SKM-1 (cell line): ENCODE measurements at regions not wholly inside any gene's neighbourhood (a gene's known extent, or its start where the extent isn't known, plus 50 kb on each side); places are given as distances from the start of the nearest gene placed in this dataset.

Experiments
- DNase-seq: peaks from one replicate; lab custom pipeline; 2025; ENCODE audit not compliant: unreplicated experiment; lab: John Stamatoyannopoulos, UW

GRCh38 chr19:30672926-30673325, 300.7 kb downstream of the ZNF536 start:
- DNase-seq = no peak

DNA sequence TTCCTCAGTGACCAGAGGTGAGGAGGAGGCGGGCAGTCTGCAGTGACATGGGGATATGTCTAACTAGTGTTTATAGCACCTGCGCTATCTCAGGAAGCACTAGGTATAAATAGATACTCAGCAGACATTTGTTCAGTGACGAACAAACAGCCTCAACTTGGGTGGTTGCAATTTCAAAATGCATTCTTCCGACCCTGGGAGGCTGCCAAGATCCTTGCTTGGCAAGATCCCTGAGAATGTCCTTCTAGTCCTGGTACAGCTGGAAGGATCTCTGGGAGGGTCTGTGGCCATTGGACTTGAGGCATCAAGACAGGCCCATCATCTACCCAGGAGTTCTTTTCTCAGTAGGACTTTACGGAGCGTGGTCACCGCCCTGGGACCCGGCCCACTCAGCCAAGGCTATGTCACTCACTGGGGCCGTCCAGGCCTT, 299.5 kb downstream of the ZNF536 start:
- no peak for DNase-seq

GRCh38 chr19:30671367-30671619, 299.1 kb downstream of the ZNF536 start:
- no peak for DNase-seq

DNA sequence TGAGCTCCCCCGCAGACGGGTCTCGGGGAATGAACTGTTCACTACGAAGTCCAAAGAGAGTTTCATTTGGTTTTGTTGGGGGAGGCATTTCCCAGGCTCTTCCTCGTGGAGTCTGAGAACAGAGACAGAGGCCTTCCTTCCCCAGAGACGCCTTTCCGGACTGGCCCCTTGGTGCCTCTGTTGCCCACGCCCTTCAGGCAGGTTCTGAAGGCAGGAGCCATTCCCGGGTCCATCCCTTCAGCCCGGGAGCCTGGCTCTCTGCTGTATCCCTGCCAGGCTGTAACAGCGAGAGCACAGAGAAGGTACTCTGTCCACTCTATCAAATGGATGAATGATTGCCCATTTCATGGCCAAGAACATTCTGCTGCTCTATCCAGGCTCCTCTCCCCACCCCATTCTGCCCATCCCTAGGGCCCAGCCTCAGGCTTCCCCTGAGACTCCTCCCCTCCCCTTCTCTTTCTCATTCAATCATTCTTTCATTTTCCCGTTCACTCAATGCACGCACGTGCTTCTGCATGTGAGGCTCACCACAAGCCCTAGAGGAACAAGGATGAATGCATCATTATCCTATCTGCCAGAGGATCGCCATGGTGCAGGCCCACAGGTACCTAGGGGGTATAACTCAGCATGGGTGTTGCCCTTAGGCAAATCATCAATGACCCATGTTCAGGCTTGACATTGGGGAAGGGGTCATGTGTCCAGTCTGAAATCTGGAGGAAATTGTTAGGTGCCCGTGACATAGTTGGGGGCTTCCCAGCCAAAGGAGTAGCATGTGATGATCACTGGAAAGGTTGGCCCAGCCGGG, 298.6 kb downstream of the ZNF536 start:
- no peak for DNase-seq

DNA sequence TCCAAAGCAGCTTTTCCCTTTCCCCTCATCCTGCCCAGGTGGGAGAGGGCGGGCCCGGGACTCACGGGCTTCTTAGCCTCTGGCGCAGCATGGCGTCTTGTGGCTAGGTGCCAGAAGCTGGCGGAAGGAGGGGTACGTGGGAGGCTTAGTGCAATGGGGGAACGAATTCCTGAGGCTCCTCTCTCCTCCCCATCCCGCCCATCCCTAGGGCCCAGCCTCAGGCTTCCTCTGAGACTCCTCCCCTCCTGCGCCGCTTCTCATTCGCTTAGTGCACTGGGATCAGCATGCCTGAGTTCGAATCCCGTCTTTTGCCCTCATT, 297.8 kb downstream of the ZNF536 start:
- DNase-seq = no peak

- DNase-seq = no peak
Measured at GRCh38 chr19:30669329-30670010, 297.3 kb downstream of the ZNF536 start.

DNA sequence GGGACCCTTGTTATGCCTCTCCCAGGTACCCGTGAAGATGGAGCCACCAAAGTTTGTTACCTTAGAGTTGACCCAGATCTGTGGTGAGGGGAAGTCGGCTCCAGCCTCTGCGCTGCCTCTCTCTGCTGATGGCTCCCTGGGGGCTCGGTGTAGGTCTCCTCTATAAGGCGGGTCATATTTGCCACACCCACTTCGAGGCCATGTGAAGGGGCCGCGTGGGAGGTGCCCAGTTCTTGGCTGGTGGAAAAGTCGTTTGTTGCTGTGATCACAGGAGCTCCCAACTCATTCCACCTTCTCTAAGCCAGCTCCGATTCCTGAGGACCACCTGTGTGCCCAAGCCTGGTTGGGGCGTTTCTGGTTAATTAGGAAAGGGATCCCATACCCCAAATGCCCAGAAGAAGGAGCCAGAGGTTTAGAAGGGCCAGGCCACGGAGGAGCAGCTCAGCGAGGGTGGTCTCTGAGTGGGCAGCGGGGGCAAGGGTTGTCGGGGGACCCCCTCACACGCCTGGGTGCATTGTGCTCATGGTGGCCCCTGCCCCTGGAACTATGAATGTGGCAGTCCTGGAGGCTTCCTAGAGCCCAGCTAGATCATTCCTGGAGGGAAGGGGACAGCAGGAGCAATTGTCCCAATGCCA, 296.5 kb downstream of the ZNF536 start:
- no peak for DNase-seq

GRCh38 chr19:30667746-30668145, 295.6 kb downstream of the ZNF536 start:
- no peak for DNase-seq

- no peak for DNase-seq
Measured at GRCh38 chr19:30667227-30667626, 295.0 kb downstream of the ZNF536 start.

- no peak for DNase-seq
Measured at GRCh38 chr19:30666301-30666803, 294.2 kb downstream of the ZNF536 start.

GRCh38 chr19:30665449-30665848, 293.3 kb downstream of the ZNF536 start:
- DNase-seq = no peak

- no peak for DNase-seq
Measured at GRCh38 chr19:30663611-30664174, 291.5 kb downstream of the ZNF536 start.

DNA sequence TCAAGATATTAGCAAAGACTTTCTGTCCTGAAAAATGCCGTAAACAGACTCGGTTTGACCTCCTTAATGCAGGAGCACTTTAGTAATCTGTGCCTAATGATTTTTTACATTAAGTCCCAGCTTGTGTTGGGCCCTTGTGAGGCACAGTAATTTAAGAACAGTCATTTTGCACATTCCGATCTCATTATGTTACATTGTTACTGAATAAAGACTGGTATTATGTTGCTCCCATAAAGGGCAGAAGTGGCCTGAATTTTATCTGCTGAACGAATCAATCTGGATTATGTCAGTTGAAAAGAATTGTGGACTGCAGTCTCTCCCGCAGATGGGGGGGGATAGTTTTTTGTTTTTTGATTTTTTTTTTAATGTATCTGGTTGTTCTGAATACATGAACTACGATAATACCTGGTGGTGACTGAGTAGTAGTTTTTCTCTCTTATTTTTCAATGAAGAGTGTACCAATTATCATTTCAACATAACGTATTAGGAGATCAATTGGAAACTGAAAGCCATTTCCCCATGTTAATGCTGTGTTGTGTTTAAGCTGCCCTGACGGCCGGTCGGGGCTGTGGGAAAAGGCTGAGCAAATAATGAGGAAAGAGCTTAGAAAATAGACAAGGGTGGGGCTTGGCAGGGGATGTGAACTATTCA, 290.2 kb downstream of the ZNF536 start:
- DNase-seq = no peak

DNA sequence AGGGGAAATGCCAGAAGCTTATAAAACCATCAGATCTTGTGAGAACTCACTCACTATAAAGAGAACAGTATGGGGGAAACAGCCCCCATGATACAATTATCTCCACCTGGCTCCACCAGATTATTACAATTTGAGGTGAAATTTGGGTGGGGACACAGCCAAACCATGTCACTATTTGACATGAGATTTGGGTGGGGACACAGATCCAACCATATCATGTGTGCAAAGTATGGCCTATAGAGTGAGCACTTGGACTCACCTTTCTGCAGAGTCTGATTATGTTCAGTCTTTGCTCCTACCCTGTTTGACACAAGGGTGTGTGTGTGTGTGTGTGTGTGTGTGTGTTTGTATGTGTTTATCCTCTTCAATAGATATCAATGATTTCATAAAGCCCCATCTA, 287.5 kb downstream of the ZNF536 start:
- DNase-seq = no peak

DNA sequence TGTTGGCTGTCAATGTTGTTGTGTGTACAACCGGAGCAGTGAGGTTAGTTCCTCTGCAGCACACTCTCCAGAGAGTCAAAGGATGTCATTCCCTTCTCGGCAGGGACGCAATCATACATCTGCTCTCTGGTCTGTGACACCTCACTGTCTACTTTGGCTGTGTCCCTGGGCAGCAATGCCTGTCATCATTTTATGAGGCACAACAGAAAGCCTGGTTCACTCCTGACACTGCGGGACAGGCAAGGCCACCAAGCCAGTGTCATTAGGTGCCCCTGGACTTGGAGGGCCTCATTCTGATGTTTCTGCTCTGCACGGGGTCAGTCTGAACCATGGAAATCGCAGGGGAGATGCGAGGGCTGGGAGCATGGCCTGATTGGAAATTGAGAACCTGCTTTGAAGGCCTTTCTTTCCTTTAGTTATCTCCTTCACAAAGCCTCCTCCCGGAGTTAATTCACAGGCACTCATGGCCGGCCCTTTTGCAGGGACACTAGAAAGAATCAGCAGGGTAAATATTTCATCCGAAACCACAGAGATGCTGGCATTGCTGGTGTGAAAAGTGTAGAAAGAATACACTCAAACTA, 284.4 kb downstream of the ZNF536 start:
- DNase-seq = no peak

- DNase-seq = no peak
Measured at GRCh38 chr19:30653646-30654386, 281.6 kb downstream of the ZNF536 start.

GRCh38 chr19:30652751-30653150, 280.6 kb downstream of the ZNF536 start:
- no peak for DNase-seq

- no peak for DNase-seq
Measured at GRCh38 chr19:30651691-30652090, 279.5 kb downstream of the ZNF536 start.

GRCh38 chr19:30651066-30651465, 278.9 kb downstream of the ZNF536 start:
- no peak for DNase-seq

GRCh38 chr19:30649934-30650614, 277.9 kb downstream of the ZNF536 start:
- peak; percentile 10 for DNase-seq
